DND-41 (cell line): ENCODE measurements at regions not wholly inside any gene's neighbourhood (a gene's known extent, or its start where the extent isn't known, plus 50 kb on each side); places are given as distances from the start of the nearest gene placed in this dataset.

Experiments used
- EZH2 ChIP-seq: IDR thresholded peaks from 3 replicates; pipeline ENCODE4 v1.6.1; 2012; ENCODE audit warnings: borderline replicate concordance, low read depth, mild to moderate bottlenecking, moderate library complexity, low read length, inconsistent platforms; ENCODE audit not compliant: severe bottlenecking
- TF ChIP-seq, protein P1 (sequence below): IDR thresholded peaks from 2 replicates; pipeline ENCODE4 v1.5.1; 2012; ENCODE audit warnings: borderline replicate concordance, low read length, moderate library complexity, mild to moderate bottlenecking; ENCODE audit not compliant: poor library complexity, severe bottlenecking; ENCODE audit errors: extremely low read depth

DNA sequence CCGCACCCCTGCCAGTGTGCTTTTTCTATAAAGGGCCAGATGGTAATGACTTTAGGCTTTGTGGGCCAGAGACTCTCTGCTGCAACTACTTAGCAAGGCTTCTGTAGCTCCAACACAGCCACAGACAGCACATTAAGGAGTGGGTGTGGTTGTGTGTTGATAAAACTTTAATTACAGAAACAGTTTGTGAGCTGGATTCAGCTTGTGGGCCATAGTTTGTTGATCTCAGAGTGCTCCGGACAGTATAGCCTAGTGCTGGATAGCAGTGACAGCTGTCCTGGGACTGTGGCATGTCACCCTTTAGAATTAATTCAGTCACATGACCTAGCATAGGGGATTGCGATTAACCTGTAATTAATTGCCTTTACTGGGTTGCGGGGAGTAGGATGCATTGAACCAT lies 109.7 kb downstream of the ZNF664 start:
- TF ChIP-seq, protein P1, sequence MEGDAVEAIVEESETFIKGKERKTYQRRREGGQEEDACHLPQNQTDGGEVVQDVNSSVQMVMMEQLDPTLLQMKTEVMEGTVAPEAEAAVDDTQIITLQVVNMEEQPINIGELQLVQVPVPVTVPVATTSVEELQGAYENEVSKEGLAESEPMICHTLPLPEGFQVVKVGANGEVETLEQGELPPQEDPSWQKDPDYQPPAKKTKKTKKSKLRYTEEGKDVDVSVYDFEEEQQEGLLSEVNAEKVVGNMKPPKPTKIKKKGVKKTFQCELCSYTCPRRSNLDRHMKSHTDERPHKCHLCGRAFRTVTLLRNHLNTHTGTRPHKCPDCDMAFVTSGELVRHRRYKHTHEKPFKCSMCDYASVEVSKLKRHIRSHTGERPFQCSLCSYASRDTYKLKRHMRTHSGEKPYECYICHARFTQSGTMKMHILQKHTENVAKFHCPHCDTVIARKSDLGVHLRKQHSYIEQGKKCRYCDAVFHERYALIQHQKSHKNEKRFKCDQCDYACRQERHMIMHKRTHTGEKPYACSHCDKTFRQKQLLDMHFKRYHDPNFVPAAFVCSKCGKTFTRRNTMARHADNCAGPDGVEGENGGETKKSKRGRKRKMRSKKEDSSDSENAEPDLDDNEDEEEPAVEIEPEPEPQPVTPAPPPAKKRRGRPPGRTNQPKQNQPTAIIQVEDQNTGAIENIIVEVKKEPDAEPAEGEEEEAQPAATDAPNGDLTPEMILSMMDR: no peak
- TF ChIP-seq EZH2: no peak
